ENCODE measurements at regions not wholly inside any gene's neighbourhood (a gene's known extent, or its start where the extent isn't known, plus 50 kb on each side); places are given as distances from the start of the nearest gene placed in this dataset.

GRCh38 chr9:119963258-119963797 is 594.1 kb upstream of the BRINP1 start:
- no peak for ATAC-seq (replicated peaks)
- Mint-ChIP-seq H3K27me3 (peaks cover 23 to 44% of the 10 kb centered on the region in 2 donors), H3K27ac (no peak overlapping the region), H3K9me3 (peaks cover 0 to 1% of the 10 kb centered on the region in 2 donors), H3K4me3 (no peak overlapping the region), H3K36me3 (no peaks in the 10 kb centered on the region), H3K4me1 (no peaks in the 10 kb centered on the region)
- DNase-seq, result no peak

- Mint-ChIP-seq H3K4me3 (no peak overlapping the region), H3K4me1 (no peaks in the 10 kb centered on the region), H3K27me3 (peaks cover 21 to 41% of the 10 kb centered on the region in 2 donors), H3K27ac (no peak overlapping the region), H3K36me3 (no peaks in the 10 kb centered on the region), H3K9me3 (peaks cover 0 to 3% of the 10 kb centered on the region in 2 donors)
- DNase-seq (no peak), ATAC-seq (replicated peaks) (peak in 1 of 2 donors; percentile 14)
Observed at GRCh38 chr9:119961774-119962424, 592.7 kb upstream of the BRINP1 start.

GRCh38 chr9:119959846-119960545 is 590.8 kb upstream of the BRINP1 start:
- Mint-ChIP-seq H3K36me3 (no peaks in the 10 kb centered on the region), H3K27me3 (peaks cover 21 to 37% of the 10 kb centered on the region in 2 donors), H3K27ac (no peak overlapping the region), H3K4me3 (no peak overlapping the region), H3K9me3 (peaks cover 0 to 3% of the 10 kb centered on the region in 2 donors), H3K4me1 (no peaks in the 10 kb centered on the region)
- ATAC-seq (replicated peaks) (no peak), DNase-seq (no peak)

- DNase-seq, result no peak
Observed at GRCh38 chr9:119956111-119956510, 586.9 kb upstream of the BRINP1 start.

GRCh38 chr9:119955276-119955675 is 586.0 kb upstream of the BRINP1 start:
- H3K27me3 Mint-ChIP-seq, result peaks cover 4 to 5% of the 10 kb centered on the region in 2 donors
- no peaks in the 10 kb centered on the region for H3K36me3 Mint-ChIP-seq
- peaks cover 0 to 2% of the 10 kb centered on the region in 2 donors for H3K9me3 Mint-ChIP-seq
- H3K4me1 Mint-ChIP-seq, result no peaks in the 10 kb centered on the region
- DNase-seq, result no peak
- H3K4me3 Mint-ChIP-seq, result no peak overlapping the region
- no peak overlapping the region for H3K27ac Mint-ChIP-seq
- no peak for ATAC-seq (replicated peaks)

More at GRCh38 chr9:119956111-119956510, 586.9 kb upstream of the BRINP1 start:
- H3K9me3 Mint-ChIP-seq, result peaks cover 0 to 2% of the 10 kb centered on the region in 2 donors
- ATAC-seq (replicated peaks), result no peak
- H3K27ac Mint-ChIP-seq, result no peak overlapping the region
- H3K4me3 Mint-ChIP-seq, result no peak overlapping the region
- no peaks in the 10 kb centered on the region for H3K36me3 Mint-ChIP-seq
- H3K4me1 Mint-ChIP-seq, result no peaks in the 10 kb centered on the region
- peaks cover 4 to 6% of the 10 kb centered on the region in 2 donors for H3K27me3 Mint-ChIP-seq

- Mint-ChIP-seq H3K27ac (no peak overlapping the region), H3K27me3 (peaks cover 0 to 3% of the 10 kb centered on the region in 2 donors), H3K9me3 (peaks cover 0 to 3% of the 10 kb centered on the region in 2 donors), H3K4me3 (no peak overlapping the region), H3K36me3 (no peaks in the 10 kb centered on the region), H3K4me1 (no peaks in the 10 kb centered on the region)
- DNase-seq, result no peak
- no peak for ATAC-seq (replicated peaks)
Observed at GRCh38 chr9:119951591-119951990, 582.4 kb upstream of the BRINP1 start.

- no peak for ATAC-seq (replicated peaks)
- H3K27me3 Mint-ChIP-seq, result peaks cover 0 to 3% of the 10 kb centered on the region in 2 donors
Observed at GRCh38 chr9:119951090-119951489, 581.9 kb upstream of the BRINP1 start.

GRCh38 chr9:119945686-119946085 is 576.5 kb upstream of the BRINP1 start:
- Mint-ChIP-seq H3K4me1 (peaks cover 1 to 8% of the 10 kb centered on the region in 2 donors), H3K9me3 (peaks cover 0 to 3% of the 10 kb centered on the region in 2 donors), H3K4me3 (no peak overlapping the region), H3K27ac (no peak overlapping the region), H3K36me3 (no peaks in the 10 kb centered on the region), H3K27me3 (peaks cover 0 to 3% of the 10 kb centered on the region in 2 donors)
- ATAC-seq (replicated peaks) (peak in 1 of 2 donors; percentile 58), DNase-seq (no peak)

More at GRCh38 chr9:119951090-119951489, 581.9 kb upstream of the BRINP1 start:
- Mint-ChIP-seq H3K36me3 (no peaks in the 10 kb centered on the region), H3K4me1 (no peaks in the 10 kb centered on the region), H3K9me3 (peaks cover 0 to 3% of the 10 kb centered on the region in 2 donors), H3K4me3 (no peak overlapping the region), H3K27ac (no peak overlapping the region)
- no peak for DNase-seq

- Mint-ChIP-seq H3K4me3 (no peak overlapping the region), H3K4me1 (peaks cover 1 to 8% of the 10 kb centered on the region in 2 donors), H3K27ac (no peak overlapping the region), H3K9me3 (no peaks in the 10 kb centered on the region), H3K36me3 (no peaks in the 10 kb centered on the region), H3K27me3 (peaks cover 0 to 4% of the 10 kb centered on the region in 2 donors)
- DNase-seq (no peak), ATAC-seq (replicated peaks) (no peak)
Observed at GRCh38 chr9:119941091-119941490, 571.9 kb upstream of the BRINP1 start.

- Mint-ChIP-seq H3K36me3 (no peaks in the 10 kb centered on the region), H3K4me3 (no peak overlapping the region), H3K9me3 (no peaks in the 10 kb centered on the region), H3K27ac (no peak overlapping the region), H3K27me3 (peaks cover 0 to 4% of the 10 kb centered on the region in 2 donors), H3K4me1 (no peaks in the 10 kb centered on the region)
- ATAC-seq (replicated peaks) (no peak), DNase-seq (no peak)
Observed at GRCh38 chr9:119938871-119939270, 569.6 kb upstream of the BRINP1 start.

GRCh38 chr9:119934497-119934896 is 565.3 kb upstream of the BRINP1 start:
- no peak overlapping the region for H3K4me3 Mint-ChIP-seq
- H3K4me1 Mint-ChIP-seq, result no peaks in the 10 kb centered on the region
- no peaks in the 10 kb centered on the region for H3K36me3 Mint-ChIP-seq
- DNase-seq, result no peak
- H3K27me3 Mint-ChIP-seq, result peaks cover 0 to 4% of the 10 kb centered on the region in 2 donors
- ATAC-seq (replicated peaks), result no peak
- no peaks in the 10 kb centered on the region for H3K9me3 Mint-ChIP-seq
- H3K27ac Mint-ChIP-seq, result no peak overlapping the region

- no peaks in the 10 kb centered on the region for H3K27me3 Mint-ChIP-seq
- no peaks in the 10 kb centered on the region for H3K4me1 Mint-ChIP-seq
- H3K36me3 Mint-ChIP-seq, result no peaks in the 10 kb centered on the region
- DNase-seq (no peak), ATAC-seq (replicated peaks) (no peak)
- H3K4me3 Mint-ChIP-seq, result no peak overlapping the region
- H3K27ac Mint-ChIP-seq, result no peak overlapping the region
- no peaks in the 10 kb centered on the region for H3K9me3 Mint-ChIP-seq
Observed at GRCh38 chr9:119933191-119933590, 564.0 kb upstream of the BRINP1 start.

- Mint-ChIP-seq H3K9me3 (peaks cover 3 to 7% of the 10 kb centered on the region in 2 donors), H3K4me1 (no peaks in the 10 kb centered on the region), H3K4me3 (no peak overlapping the region), H3K27ac (no peak overlapping the region), H3K27me3 (no peaks in the 10 kb centered on the region), H3K36me3 (no peaks in the 10 kb centered on the region)
- DNase-seq (no peak), ATAC-seq (replicated peaks) (no peak)
Observed at GRCh38 chr9:119924736-119925135, 555.5 kb upstream of the BRINP1 start.

- H3K36me3 Mint-ChIP-seq, result no peaks in the 10 kb centered on the region
- ATAC-seq (replicated peaks) (no peak), DNase-seq (no peak)
- H3K27ac Mint-ChIP-seq, result no peak overlapping the region
- no peaks in the 10 kb centered on the region for H3K4me1 Mint-ChIP-seq
- H3K9me3 Mint-ChIP-seq, result peaks cover 6 to 7% of the 10 kb centered on the region in 2 donors
- no peaks in the 10 kb centered on the region for H3K27me3 Mint-ChIP-seq
- no peak overlapping the region for H3K4me3 Mint-ChIP-seq
Observed at GRCh38 chr9:119917175-119917574, 547.9 kb upstream of the BRINP1 start.

- no peaks in the 10 kb centered on the region for H3K4me1 Mint-ChIP-seq
- ATAC-seq (replicated peaks) (no peak), DNase-seq (no peak)
- peaks cover 5% of the 10 kb centered on the region in 2 donors for H3K9me3 Mint-ChIP-seq
- peaks cover 0 to 6% of the 10 kb centered on the region in 2 donors for H3K27me3 Mint-ChIP-seq
- H3K27ac Mint-ChIP-seq, result no peak overlapping the region
- H3K4me3 Mint-ChIP-seq, result no peak overlapping the region
- no peaks in the 10 kb centered on the region for H3K36me3 Mint-ChIP-seq
Observed at GRCh38 chr9:119907056-119907455, 537.8 kb upstream of the BRINP1 start.
